K562 (cell line): ENCODE measurements at regions not wholly inside any gene's neighbourhood (a gene's known extent, or its start where the extent isn't known, plus 50 kb on each side); places are given as distances from the start of the nearest gene placed in this dataset.

Experiments
- ATAC-seq: fragments of 200-7000 bp; cut with Tn5 transposase; 3 replicates; pipeline ENCODE4 v1.9.1; 2020; ENCODE audit warnings: moderate library complexity
- BruUV-seq: library from RNA; stranded (reverse); fragments of 400-500 nt; replicated peaks from 2 replicates; lab custom pipeline; 2021; lab: Mats Ljungman, UMichigan
- CTCF ChIA-PET: fragments of 300-600 bp; formaldehyde crosslinking; extraction: SDS; loops from one replicate; lab custom pipeline; 2021; ENCODE audit warnings: low intra/inter-chr PET ratio; lab: Yijun Ruan, JAX
- POLR2A ChIA-PET: fragments of 300-600, 350-650 bp; sonication (Branson Sonifier 250); formaldehyde crosslinking; extraction: SDS; loops from one replicate; lab custom pipeline; 2021; ENCODE audit warnings: antibody characterized with exemption, inconsistent platforms; lab: Yijun Ruan, JAX
- DNase-seq, 4 experiments: peaks; one replicate each; pipeline versions ENCODE4 v3.0.0 to v3.0.0-alpha.2; 2011 to 2018; ENCODE audit warnings: low spot score in 3 of 4, mixed read lengths in 3 of 4; ENCODE audit errors: extremely low read depth in 1 of 4
- FAIRE-seq: peaks from 2 replicates; lab custom pipeline; 2011; peaks lifted over from hg19 to GRCh38; lab: Jason Lieb, UNC
- H2AFZ ChIP-seq: 2 replicates; pipeline ENCODE4 v1.6.0; 2011; ENCODE audit warnings: low read depth, low read length, control low read depth, inconsistent platforms
- H3K27ac ChIP-seq: fragments of 200-600 bp; 3 replicates; pipeline ENCODE4 v1.8.0; 2011; ENCODE audit warnings: low read depth, mild to moderate bottlenecking, control low read depth, inconsistent platforms, low read length, moderate library complexity, mixed read lengths; ENCODE audit errors: extremely low read depth
- H3K27me3 ChIP-seq, 2 experiments: fragments of 300-600 bp in 1 of 2; 2 replicates in 1 of 2; 3 replicates in 1 of 2; pipeline versions ENCODE4 v1.6.0 to v1.8.0; 2011; ENCODE audit warnings: inconsistent platforms in 2 of 2, low read length in 2 of 2, mild to moderate bottlenecking in 1 of 2, mixed read lengths in 1 of 2, moderate library complexity in 1 of 2; ENCODE audit not compliant: control insufficient read depth in 2 of 2, insufficient read depth in 2 of 2
- H3K36me3 ChIP-seq: fragments of 300-600 bp; 3 replicates; pipeline ENCODE4 v1.8.0; 2011; ENCODE audit warnings: mild to moderate bottlenecking, low read length, inconsistent platforms; ENCODE audit not compliant: control insufficient read depth, insufficient read depth
- H3K4me1 ChIP-seq, 2 experiments: fragments of 200-600 bp in 1 of 2; replicated peaks in 1 of 2; 2 replicates in 1 of 2; 3 replicates in 1 of 2; pipeline versions ENCODE4 v1.5.1 to v1.8.0; 2011; ENCODE audit warnings: inconsistent platforms in 2 of 2, low read length in 2 of 2, mild to moderate bottlenecking in 1 of 2, mixed read lengths in 1 of 2, moderate library complexity in 1 of 2; ENCODE audit not compliant: control insufficient read depth in 2 of 2, insufficient read depth in 2 of 2
- H3K4me2 ChIP-seq: 2 replicates; pipeline ENCODE4 v1.6.1; 2011; ENCODE audit warnings: low read length, control low read depth, inconsistent platforms, mixed read lengths; ENCODE audit not compliant: insufficient read depth
- H3K4me3 ChIP-seq: fragments of 200-600 bp; sonication (generic), shearing (Covaris generic); 2 replicates; pipeline ENCODE4 v1.5.1; 2016; ENCODE audit warnings: control low read depth, inconsistent platforms
- H3K79me2 ChIP-seq: fragments of 200-600 bp; 3 replicates; pipeline ENCODE4 v1.8.0; 2011; ENCODE audit warnings: low read length, inconsistent platforms; ENCODE audit not compliant: control insufficient read depth, insufficient read depth
- H3K9ac ChIP-seq, 2 experiments: 2 replicates each; pipeline versions ENCODE4 v1.6.0 to v1.6.1; 2011; ENCODE audit warnings: low read depth in 2 of 2, low read length in 2 of 2, control low read depth in 1 of 2, inconsistent platforms in 1 of 2, mild to moderate bottlenecking in 1 of 2, mixed read lengths in 1 of 2; ENCODE audit not compliant: insufficient read depth in 1 of 2
- H3K9me1 ChIP-seq: one replicate; pipeline ENCODE4 v1.6.0; 2011; ENCODE audit warnings: inconsistent platforms, mild to moderate bottlenecking, low read length, moderate library complexity; ENCODE audit not compliant: control insufficient read depth, insufficient read depth
- H3K9me3 ChIP-seq: replicated peaks from 2 replicates; pipeline ENCODE4 v1.5.1; 2011; ENCODE audit warnings: low read depth, low read length, inconsistent platforms; ENCODE audit not compliant: control insufficient read depth, insufficient read depth
- H4K20me1 ChIP-seq: replicated peaks from 2 replicates; pipeline ENCODE4 v1.6.1; 2011; ENCODE audit warnings: low read length, inconsistent platforms, mixed read lengths; ENCODE audit not compliant: control insufficient read depth, insufficient read depth
- AFF4 ChIP-seq: sonication (generic); formaldehyde crosslinking; IDR thresholded peaks from 2 replicates; pipeline ENCODE4 v1.8.0; 2023; ENCODE audit warnings: mild to moderate bottlenecking, missing genetic modification reagents
- ARNT ChIP-seq, 2 experiments: fragments of 450-650 bp; IDR thresholded peaks; 2 replicates each; pipeline ENCODE4 v1.6.1; 2016; ENCODE audit warnings: mild to moderate bottlenecking in 1 of 2
- BMI1 ChIP-seq: fragments of 150-350 bp; IDR thresholded peaks from 2 replicates; pipeline ENCODE4 v1.6.1; 2014; ENCODE audit warnings: low read length
- CTBP1 ChIP-seq: fragments of 450-650 bp; IDR thresholded peaks from 2 replicates; pipeline ENCODE4 v1.6.1; 2016; ENCODE audit warnings: borderline replicate concordance
- DACH1 ChIP-seq: fragments of 450-650 bp; IDR thresholded peaks from 2 replicates; pipeline ENCODE4 v1.6.1; 2018; ENCODE audit not compliant: partially characterized antibody
- FOXK1 ChIP-seq: sonication (generic); formaldehyde crosslinking; IDR thresholded peaks from 2 replicates; pipeline ENCODE4 v1.8.0; 2022; ENCODE audit warnings: missing genetic modification reagents, mild to moderate bottlenecking, borderline replicate concordance
- NBN ChIP-seq: fragments of 450-650 bp; IDR thresholded peaks from 2 replicates; pipeline ENCODE4 v1.6.1; 2016; ENCODE audit warnings: low read depth, mild to moderate bottlenecking
- NFXL1 ChIP-seq: fragments of 450-650 bp; formaldehyde crosslinking; IDR thresholded peaks from 2 replicates; pipeline ENCODE4 v1.4.0; 2021; ENCODE audit warnings: mild to moderate bottlenecking
- PYGO2 ChIP-seq: fragments of 450-650 bp; IDR thresholded peaks from 2 replicates; pipeline ENCODE4 v1.6.1; 2016; ENCODE audit warnings: mild to moderate bottlenecking, missing genetic modification characterization, moderate library complexity, missing compliant biosample characterization
- SAP30 ChIP-seq: fragments of 200-600 bp; sonication (generic); IDR thresholded peaks from 2 replicates; pipeline ENCODE4 v1.6.1; 2012; ENCODE audit warnings: borderline replicate concordance, low read depth, mild to moderate bottlenecking, moderate library complexity, low read length, control low read depth, inconsistent platforms; ENCODE audit not compliant: insufficient read depth, poor library complexity, severe bottlenecking
- THRAP3 ChIP-seq: fragments of 450-650 bp; IDR thresholded peaks from 2 replicates; pipeline ENCODE4 v1.6.1; 2016; ENCODE audit warnings: mild to moderate bottlenecking, inconsistent platforms, borderline replicate concordance
- XRCC5 ChIP-seq: fragments of 200-400 bp; formaldehyde crosslinking; IDR thresholded peaks from 2 replicates; pipeline ENCODE4 v1.6.1; 2017; ENCODE audit warnings: low read depth, mild to moderate bottlenecking, low read length
- ZFP1 ChIP-seq: fragments of 450-650 bp; formaldehyde crosslinking; IDR thresholded peaks from 2 replicates; pipeline ENCODE4 v1.4.0; 2020; ENCODE audit warnings: mild to moderate bottlenecking, mixed read lengths
- ZNF143 ChIP-seq: sonication (generic); formaldehyde crosslinking; IDR thresholded peaks from 2 replicates; pipeline ENCODE4 v1.9.0; 2022; ENCODE audit warnings: mild to moderate bottlenecking, missing genetic modification reagents
- WGBS: fragments of 100-300 bp; shearing (Covaris generic); methylation state at CpG from one replicate; pipeline ENCODE4 v1.1.6; 2016; ENCODE audit warnings: low coverage, mixed read lengths; ENCODE audit not compliant: insufficient coverage; ENCODE audit errors: missing lambda C conversion rate; 5-methylcytosine and 5-hydroxymethylcytosine counted together
- in situ Hi-C: fragments of 300-500 bp; cut with MboI; formaldehyde crosslinking; loops from 4 replicates; pipeline ENCODE4 v1.15.0; 2018; ENCODE audit warnings: inconsistent platforms, mixed read lengths
- intact Hi-C: fragments of 100-400 bp; cut with micrococcal nuclease; formaldehyde crosslinking; loops from 2 replicates; pipeline ENCODE4 v1.14.2; 2022

- Histone ChIP-seq H4K20me1 (no peaks in the 10 kb centered on the region), H3K9me3 (no peaks in the 10 kb centered on the region), H3K79me2 (no peaks in the 10 kb centered on the region), H3K4me2 (no peak overlapping the region), H3K9me1 (no peaks in the 10 kb centered on the region), H3K36me3 (no peaks in the 10 kb centered on the region), H3K9ac (no peak overlapping the region), H3K4me3 (no peak overlapping the region)
- WGBS = 3% methylated on average over 4 of the region's 4 CpGs
- in situ Hi-C loops = no loop called here
- POLR2A ChIA-PET = no interaction called here
- intact Hi-C loops = no loop called here
- BruUV-seq = no TSS peak
- ATAC-seq = no peak
- DNase-seq = no peak
- no peak for FAIRE-seq
- TF ChIP-seq AFF4 (CRISPR knock-in tag) (no peak), NFXL1 (CRISPR knock-in tag) (no peak), DACH1 (no peak), FOXK1 (CRISPR knock-in tag) (no peak), ZNF143 (CRISPR knock-in tag) (no peak), CTBP1 (no peak), SAP30 (no peak), BMI1 (no peak), NBN (no peak), ZFP1 (CRISPR knock-in tag) (no peak), ARNT (IDR thresholded peaks at IDR 0.05) (no peak), XRCC5 (no peak), PYGO2 (no peak), THRAP3 (no peak)
- TF ChIP-seq, all 486 proteins: peak for 0
- no peak overlapping the region for H2AFZ ChIP-seq
- H3K27ac ChIP-seq = no peak overlapping the region
- H3K4me1 ChIP-seq = no peaks in the 10 kb centered on the region
- CTCF ChIA-PET = no interaction called here
- peaks cover 0 to 8% of the 10 kb centered on the region in 2 experiments; a peak in 2 of 5 replicates for H3K27me3 ChIP-seq
Measured at GRCh38 chr6:105593056-105593690, 190.3 kb upstream of the PREP start.
